ENCODE measurements at regions not wholly inside any gene's neighbourhood (a gene's known extent, or its start where the extent isn't known, plus 50 kb on each side); places are given as distances from the start of the nearest gene placed in this dataset.

DNA sequence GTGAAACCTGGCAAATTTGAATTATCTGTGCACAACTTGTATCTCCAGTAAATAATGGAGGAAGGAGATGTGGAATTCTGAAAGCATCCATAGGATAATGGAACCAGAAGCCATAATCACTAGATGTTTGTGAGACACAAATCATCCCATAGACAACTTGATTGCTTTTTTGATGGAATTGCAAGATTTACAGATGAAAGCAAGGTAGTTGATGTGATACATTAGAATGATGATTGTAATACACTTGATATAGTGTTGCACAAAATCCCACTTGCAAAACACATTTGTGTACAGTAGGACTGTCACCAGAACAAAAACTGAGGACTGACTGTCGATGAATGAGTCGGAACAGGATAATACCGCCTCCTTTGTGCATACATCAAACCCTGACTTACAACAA, 178.3 kb downstream of the IRS2 start:
- ChIA-PET RAD21 (ENCODE audit: low non-redundant PET in 1 of 2, low total read pairs in 2 of 2, uncharacterized antibody in 2 of 2, unreplicated experiment in 2 of 2) (no interaction called here), POLR2A (no interaction called here), CTCF (no interaction called here)
- H3K27ac ChIP-seq (ENCODE audit: low read depth, low read length), result no peak overlapping the region
- no peaks in the 10 kb centered on the region for H3K9me3 ChIP-seq (ENCODE audit: control insufficient read depth in 1 of 2, insufficient read depth in 1 of 2, low read depth in 1 of 2, low read length in 2 of 2)
- no peak overlapping the region for H2AFZ ChIP-seq (ENCODE audit: low read depth, low read length, poor library complexity, severe bottlenecking)
- H3K4me2 ChIP-seq (ENCODE audit: low read length), result no peak overlapping the region
- DNase-seq (ENCODE audit: low read depth, low spot score) (no peak), ATAC-seq (no peak)
- H3K36me3 ChIP-seq (ENCODE audit: control insufficient read depth in 1 of 2, insufficient read depth in 2 of 2, low read length in 2 of 2), result no peaks in the 10 kb centered on the region
- H4K20me1 ChIP-seq (ENCODE audit: insufficient read depth), result no peaks in the 10 kb centered on the region
- no peaks in the 10 kb centered on the region for H3K79me2 ChIP-seq (ENCODE audit: insufficient read depth, low read length)
- BruUV-seq (replicated peaks), result no TSS peak
- no peak overlapping the region for H3K9ac ChIP-seq (ENCODE audit: low read length)
- no peaks in the 10 kb centered on the region for H3K4me1 ChIP-seq (ENCODE audit: control insufficient read depth in 1 of 2, insufficient read depth in 2 of 2, low read length in 2 of 2)
- no peaks in the 10 kb centered on the region for H3K27me3 ChIP-seq (ENCODE audit: insufficient read depth, low read length)
- H3K4me3 ChIP-seq (replicated peaks in 1 of 2; ENCODE audit: low read depth in 1 of 2, low read length in 2 of 2), result no peak overlapping the region
- intact Hi-C loops (cut with micrococcal nuclease), result no loop called here
- no peaks in the 10 kb centered on the region for H3K9me2 ChIP-seq (ENCODE audit: insufficient read depth)
- TF ChIP-seq EGR1 (IDR thresholded peaks at IDR 0.05; ENCODE audit: low read depth), result no peak
- no peak for TF ChIP-seq CEBPB (IDR thresholded peaks at IDR 0.05; ENCODE audit: low read depth)
- TF ChIP-seq, protein P1, sequence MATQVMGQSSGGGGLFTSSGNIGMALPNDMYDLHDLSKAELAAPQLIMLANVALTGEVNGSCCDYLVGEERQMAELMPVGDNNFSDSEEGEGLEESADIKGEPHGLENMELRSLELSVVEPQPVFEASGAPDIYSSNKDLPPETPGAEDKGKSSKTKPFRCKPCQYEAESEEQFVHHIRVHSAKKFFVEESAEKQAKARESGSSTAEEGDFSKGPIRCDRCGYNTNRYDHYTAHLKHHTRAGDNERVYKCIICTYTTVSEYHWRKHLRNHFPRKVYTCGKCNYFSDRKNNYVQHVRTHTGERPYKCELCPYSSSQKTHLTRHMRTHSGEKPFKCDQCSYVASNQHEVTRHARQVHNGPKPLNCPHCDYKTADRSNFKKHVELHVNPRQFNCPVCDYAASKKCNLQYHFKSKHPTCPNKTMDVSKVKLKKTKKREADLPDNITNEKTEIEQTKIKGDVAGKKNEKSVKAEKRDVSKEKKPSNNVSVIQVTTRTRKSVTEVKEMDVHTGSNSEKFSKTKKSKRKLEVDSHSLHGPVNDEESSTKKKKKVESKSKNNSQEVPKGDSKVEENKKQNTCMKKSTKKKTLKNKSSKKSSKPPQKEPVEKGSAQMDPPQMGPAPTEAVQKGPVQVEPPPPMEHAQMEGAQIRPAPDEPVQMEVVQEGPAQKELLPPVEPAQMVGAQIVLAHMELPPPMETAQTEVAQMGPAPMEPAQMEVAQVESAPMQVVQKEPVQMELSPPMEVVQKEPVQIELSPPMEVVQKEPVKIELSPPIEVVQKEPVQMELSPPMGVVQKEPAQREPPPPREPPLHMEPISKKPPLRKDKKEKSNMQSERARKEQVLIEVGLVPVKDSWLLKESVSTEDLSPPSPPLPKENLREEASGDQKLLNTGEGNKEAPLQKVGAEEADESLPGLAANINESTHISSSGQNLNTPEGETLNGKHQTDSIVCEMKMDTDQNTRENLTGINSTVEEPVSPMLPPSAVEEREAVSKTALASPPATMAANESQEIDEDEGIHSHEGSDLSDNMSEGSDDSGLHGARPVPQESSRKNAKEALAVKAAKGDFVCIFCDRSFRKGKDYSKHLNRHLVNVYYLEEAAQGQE (IDR thresholded peaks at IDR 0.05; ENCODE audit: low read depth), result no peak
- TF ChIP-seq FOSL1 (IDR thresholded peaks at IDR 0.05; ENCODE audit: low read depth), result no peak
- TF ChIP-seq, protein P2, sequence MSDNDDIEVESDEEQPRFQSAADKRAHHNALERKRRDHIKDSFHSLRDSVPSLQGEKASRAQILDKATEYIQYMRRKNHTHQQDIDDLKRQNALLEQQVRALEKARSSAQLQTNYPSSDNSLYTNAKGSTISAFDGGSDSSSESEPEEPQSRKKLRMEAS (IDR thresholded peaks at IDR 0.05), result no peak
- TF ChIP-seq ZFX (IDR thresholded peaks at IDR 0.05), result no peak
- TF ChIP-seq TCF7L2 (IDR thresholded peaks at IDR 0.05; ENCODE audit: borderline replicate concordance, extremely low read depth, insufficient read depth, insufficient read length), result no peak
- no peak for TF ChIP-seq YY1 (IDR thresholded peaks at IDR 0.05; ENCODE audit: extremely low read depth, insufficient replicate concordance, low read depth, low read length)
- no peak for TF ChIP-seq EZH2 (IDR thresholded peaks at IDR 0.05)
- TF ChIP-seq RAD21 (IDR thresholded peaks at IDR 0.05; ENCODE audit: low read depth), result no peak

Data from HCT116 (cell line).